Neural progenitor cell (in vitro differentiated cells): ENCODE measurements at regions not wholly inside any gene's neighbourhood (a gene's known extent, or its start where the extent isn't known, plus 50 kb on each side); places are given as distances from the start of the nearest gene placed in this dataset.

Source experiments
- CTCF ChIP-seq: fragments of 200-600 bp; sonication (generic); IDR thresholded peaks from 2 replicates; pipeline ENCODE4 v1.5.1; 2017; ENCODE audit warnings: antibody characterized with exemption, mild to moderate bottlenecking
- EZH2 ChIP-seq: fragments of 200-600 bp; sonication (generic); IDR thresholded peaks from 2 replicates; pipeline ENCODE4 v1.6.1; 2017; ENCODE audit warnings: antibody characterized with exemption, mild to moderate bottlenecking, moderate library complexity
- EZH2phosphoT487 ChIP-seq: fragments of 200-600 bp; sonication (generic); IDR thresholded peaks from 2 replicates; pipeline ENCODE4 v1.6.1; 2017; ENCODE audit warnings: antibody characterized with exemption

- TF ChIP-seq CTCF: no peak
- no peak for TF ChIP-seq EZH2phosphoT487
- TF ChIP-seq EZH2: no peak
Measured at GRCh38 chr16:87034317-87034716, 282.9 kb downstream of the C16orf95 start.
